SU-DHL-6 (cell line): ENCODE measurements at regions not wholly inside any gene's neighbourhood (a gene's known extent, or its start where the extent isn't known, plus 50 kb on each side); places are given as distances from the start of the nearest gene placed in this dataset.

Experiments used
- EZH2phosphoT487 ChIP-seq: fragments of 200-600 bp; sonication (generic), shearing (Covaris generic); conservative IDR thresholded peaks from 2 replicates; pipeline ENCODE4 v1.6.1; 2018; ENCODE audit warnings: mild to moderate bottlenecking, antibody characterized with exemption, low read length, moderate library complexity, mixed read lengths
- TF ChIP-seq, protein P1 (sequence below): fragments of 200-600 bp; sonication (generic); IDR thresholded peaks from one replicate; pipeline ENCODE4 v1.5.1; 2017; ENCODE audit warnings: antibody characterized with exemption, mild to moderate bottlenecking, low read length, moderate library complexity; ENCODE audit not compliant: insufficient read depth, poor library complexity, severe bottlenecking

DNA sequence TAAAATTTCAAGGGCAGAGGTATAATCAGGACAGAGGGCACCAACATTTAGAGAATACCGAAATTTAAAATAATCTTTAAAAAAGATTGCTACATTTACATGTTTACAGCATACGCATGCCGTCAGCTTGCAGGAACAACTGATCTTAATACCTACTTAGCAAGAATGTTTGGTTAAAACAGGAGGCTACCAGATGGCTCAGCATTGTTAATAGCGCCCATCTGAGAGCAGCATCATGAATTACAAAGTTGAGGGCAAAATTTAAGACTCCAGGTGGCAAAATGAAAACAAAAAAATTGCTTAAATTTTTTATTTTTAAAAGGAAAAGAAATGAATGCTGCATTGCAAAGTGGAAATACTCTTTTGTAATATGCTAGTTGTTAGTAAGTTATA lies 241.3 kb downstream of the C4orf33 start:
- TF ChIP-seq EZH2phosphoT487: no peak
- TF ChIP-seq, protein P1, sequence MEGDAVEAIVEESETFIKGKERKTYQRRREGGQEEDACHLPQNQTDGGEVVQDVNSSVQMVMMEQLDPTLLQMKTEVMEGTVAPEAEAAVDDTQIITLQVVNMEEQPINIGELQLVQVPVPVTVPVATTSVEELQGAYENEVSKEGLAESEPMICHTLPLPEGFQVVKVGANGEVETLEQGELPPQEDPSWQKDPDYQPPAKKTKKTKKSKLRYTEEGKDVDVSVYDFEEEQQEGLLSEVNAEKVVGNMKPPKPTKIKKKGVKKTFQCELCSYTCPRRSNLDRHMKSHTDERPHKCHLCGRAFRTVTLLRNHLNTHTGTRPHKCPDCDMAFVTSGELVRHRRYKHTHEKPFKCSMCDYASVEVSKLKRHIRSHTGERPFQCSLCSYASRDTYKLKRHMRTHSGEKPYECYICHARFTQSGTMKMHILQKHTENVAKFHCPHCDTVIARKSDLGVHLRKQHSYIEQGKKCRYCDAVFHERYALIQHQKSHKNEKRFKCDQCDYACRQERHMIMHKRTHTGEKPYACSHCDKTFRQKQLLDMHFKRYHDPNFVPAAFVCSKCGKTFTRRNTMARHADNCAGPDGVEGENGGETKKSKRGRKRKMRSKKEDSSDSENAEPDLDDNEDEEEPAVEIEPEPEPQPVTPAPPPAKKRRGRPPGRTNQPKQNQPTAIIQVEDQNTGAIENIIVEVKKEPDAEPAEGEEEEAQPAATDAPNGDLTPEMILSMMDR: no peak
